ENCODE measurements at regions not wholly inside any gene's neighbourhood (a gene's known extent, or its start where the extent isn't known, plus 50 kb on each side); places are given as distances from the start of the nearest gene placed in this dataset.

GRCh38 chr4:161167539-161167938 lies 996.3 kb downstream of the FSTL5 start:
- Histone ChIP-seq H2AFZ (ENCODE audit: low read depth, low read length) (no peak overlapping the region), H3K9ac (ENCODE audit: low read length) (no peak overlapping the region), H3K4me3 (ENCODE audit: low read length) (no peak overlapping the region), H3K4me2 (ENCODE audit: low read length) (no peak overlapping the region), H3K27me3 (ENCODE audit: insufficient read depth, low read depth, low read length) (no peaks in the 10 kb centered on the region), H3K36me3 (ENCODE audit: insufficient read depth, low read length) (no peaks in the 10 kb centered on the region), H3K9me3 (ENCODE audit: low read length) (no peaks in the 10 kb centered on the region), H3K27ac (ENCODE audit: low read length) (peak overlapping the region; percentile 3), H3K9me2 (ENCODE audit: insufficient read depth, low read length) (no peaks in the 10 kb centered on the region), H4K20me1 (ENCODE audit: insufficient read depth) (no peaks in the 10 kb centered on the region), H3K79me2 (replicated peaks; ENCODE audit: insufficient read depth, low read length) (no peaks in the 10 kb centered on the region), H3F3A (ENCODE audit: insufficient read depth, low read length, poor library complexity, severe bottlenecking) (no peaks in the 10 kb centered on the region)
- TF ChIP-seq POLR2AphosphoS5 (IDR thresholded peaks at IDR 0.05) (no peak), TAF1 (IDR thresholded peaks at IDR 0.05; ENCODE audit: low read depth) (no peak), EP300 (conservative IDR thresholded peaks at IDR 0.05; ENCODE audit: poor library complexity, severe bottlenecking) (no peak), RAD21 (conservative IDR thresholded peaks at IDR 0.05) (no peak), REST (IDR thresholded peaks at IDR 0.05; ENCODE audit: borderline replicate concordance) (no peak), SMC3 (conservative IDR thresholded peaks at IDR 0.05; ENCODE audit: poor library complexity) (no peak), CTCF (IDR thresholded peaks at IDR 0.05; ENCODE audit: poor library complexity, severe bottlenecking) (no peak), EZH2 (IDR thresholded peaks at IDR 0.05; ENCODE audit: borderline replicate concordance, insufficient read depth, low read length, poor library complexity, severe bottlenecking) (no peak)

- no peak overlapping the region for H3K9ac ChIP-seq (ENCODE audit: low read length)
- TF ChIP-seq SMC3 (conservative IDR thresholded peaks at IDR 0.05; ENCODE audit: poor library complexity), result no peak
- TF ChIP-seq EP300 (conservative IDR thresholded peaks at IDR 0.05; ENCODE audit: poor library complexity, severe bottlenecking), result no peak
- TF ChIP-seq REST (IDR thresholded peaks at IDR 0.05; ENCODE audit: borderline replicate concordance), result no peak
- no peak for TF ChIP-seq CTCF (IDR thresholded peaks at IDR 0.05; ENCODE audit: poor library complexity, severe bottlenecking)
- no peak for TF ChIP-seq TAF1 (IDR thresholded peaks at IDR 0.05; ENCODE audit: low read depth)
- TF ChIP-seq EZH2 (IDR thresholded peaks at IDR 0.05; ENCODE audit: borderline replicate concordance, insufficient read depth, low read length, poor library complexity, severe bottlenecking), result no peak
- TF ChIP-seq POLR2AphosphoS5 (IDR thresholded peaks at IDR 0.05), result no peak
- no peak for TF ChIP-seq RAD21 (conservative IDR thresholded peaks at IDR 0.05)
- TF ChIP-seq MXI1 (conservative IDR thresholded peaks at IDR 0.05; ENCODE audit: poor library complexity, severe bottlenecking), result no peak
Observed at GRCh38 chr4:161160718-161161117, 1003.1 kb downstream of the FSTL5 start.

More at GRCh38 chr4:161160718-161161117, 1003.1 kb downstream of the FSTL5 start:
- Histone ChIP-seq H4K20me1 (ENCODE audit: insufficient read depth) (no peaks in the 10 kb centered on the region), H3K79me2 (replicated peaks; ENCODE audit: insufficient read depth, low read length) (no peaks in the 10 kb centered on the region), H3K4me3 (ENCODE audit: low read length) (no peak overlapping the region), H3F3A (ENCODE audit: insufficient read depth, low read length, poor library complexity, severe bottlenecking) (no peaks in the 10 kb centered on the region), H3K36me3 (ENCODE audit: insufficient read depth, low read length) (no peaks in the 10 kb centered on the region), H2AFZ (ENCODE audit: low read depth, low read length) (no peak overlapping the region), H3K4me2 (ENCODE audit: low read length) (no peak overlapping the region), H3K9me2 (ENCODE audit: insufficient read depth, low read length) (no peaks in the 10 kb centered on the region), H3K9me3 (ENCODE audit: low read length) (no peaks in the 10 kb centered on the region), H3K27me3 (ENCODE audit: insufficient read depth, low read depth, low read length) (no peaks in the 10 kb centered on the region), H3K27ac (ENCODE audit: low read length) (no peak overlapping the region)

All from neural cell (in vitro differentiated cells).